HG03097 (cell line): ENCODE measurements at regions not wholly inside any gene's neighbourhood (a gene's known extent, or its start where the extent isn't known, plus 50 kb on each side); places are given as distances from the start of the nearest gene placed in this dataset.

ENCODE experiments used
- ATAC-seq: cut with Tn5 transposase; IDR thresholded peaks from one replicate; pipeline ENCODE4 v1.9.1; 2021; ENCODE audit not compliant: unreplicated experiment, low FRiP score

- no peak for ATAC-seq
These were observed 87.0 kb upstream of the GLIS3 start for GRCh38 chr9:4386819-4387218.

- no peak for ATAC-seq
These were observed 84.9 kb upstream of the GLIS3 start for GRCh38 chr9:4384750-4385149.

GRCh38 chr9:4382722-4383317, 83.0 kb upstream of the GLIS3 start:
- no peak for ATAC-seq

GRCh38 chr9:4381744-4382143, 81.9 kb upstream of the GLIS3 start:
- ATAC-seq: no peak

GRCh38 chr9:4380406-4380805, 80.5 kb upstream of the GLIS3 start:
- ATAC-seq: no peak

- no peak for ATAC-seq
These were observed 75.7 kb upstream of the GLIS3 start for GRCh38 chr9:4375424-4376200.

- ATAC-seq: no peak
These were observed 71.2 kb upstream of the GLIS3 start for GRCh38 chr9:4371108-4371507.

- no peak for ATAC-seq
These were observed 70.6 kb upstream of the GLIS3 start for GRCh38 chr9:4370501-4370900.

- no peak for ATAC-seq
These were observed 66.9 kb upstream of the GLIS3 start for GRCh38 chr9:4366591-4367330.

GRCh38 chr9:4365055-4365454, 65.2 kb upstream of the GLIS3 start:
- ATAC-seq: no peak

- no peak for ATAC-seq
These were observed 62.4 kb upstream of the GLIS3 start for GRCh38 chr9:4362281-4362680.

GRCh38 chr9:4359016-4359415, 59.1 kb upstream of the GLIS3 start:
- ATAC-seq: no peak

GRCh38 chr9:4357929-4358328, 58.1 kb upstream of the GLIS3 start:
- ATAC-seq: no peak

- ATAC-seq: no peak
These were observed 56.4 kb upstream of the GLIS3 start for GRCh38 chr9:4356306-4356705.

- ATAC-seq: no peak
These were observed 53.4 kb upstream of the GLIS3 start for GRCh38 chr9:4353236-4353635.

- ATAC-seq: no peak
These were observed 50.0 kb upstream of the GLIS3 start for GRCh38 chr9:4349816-4350418.
